Inferior parietal cortex (tissue), 1 donor: ENCODE measurements at regions not wholly inside any gene's neighbourhood (a gene's known extent, or its start where the extent isn't known, plus 50 kb on each side); places are given as distances from the start of the nearest gene placed in this dataset.
"Not testable (repeated sequence)": the region's sequence is repeated elsewhere in the genome, so short reads cannot be mapped to it uniquely, and the experiment has no call there.

Experiments
- DNase-seq: peaks from one replicate; pipeline ENCODE4 v3.0.0-alpha.2; 2016; ENCODE audit errors: extremely low spot score

DNA sequence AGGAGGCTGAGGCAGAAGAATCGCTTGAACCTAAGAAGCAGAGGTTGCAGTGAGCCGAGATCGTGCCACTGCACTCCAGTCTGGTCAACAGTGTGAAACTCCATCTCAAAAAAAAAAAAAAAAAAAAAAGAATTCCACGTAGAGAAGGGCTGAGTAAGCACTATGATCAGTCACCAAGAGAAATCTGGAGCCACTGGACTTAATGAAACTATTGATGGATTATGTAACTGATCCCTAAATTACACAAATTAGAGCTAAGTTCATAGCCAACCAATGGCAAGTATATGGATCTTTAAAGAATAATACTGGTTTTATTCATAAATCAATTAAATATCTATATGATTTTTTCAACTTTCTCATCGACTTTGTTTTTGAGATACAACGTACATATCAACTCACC, 72.2 kb upstream of the ABLIM1 start:
- DNase-seq: no peak

- no peak for DNase-seq
Measured at GRCh38 chr10:114732931-114733330, 74.9 kb upstream of the ABLIM1 start.

DNA sequence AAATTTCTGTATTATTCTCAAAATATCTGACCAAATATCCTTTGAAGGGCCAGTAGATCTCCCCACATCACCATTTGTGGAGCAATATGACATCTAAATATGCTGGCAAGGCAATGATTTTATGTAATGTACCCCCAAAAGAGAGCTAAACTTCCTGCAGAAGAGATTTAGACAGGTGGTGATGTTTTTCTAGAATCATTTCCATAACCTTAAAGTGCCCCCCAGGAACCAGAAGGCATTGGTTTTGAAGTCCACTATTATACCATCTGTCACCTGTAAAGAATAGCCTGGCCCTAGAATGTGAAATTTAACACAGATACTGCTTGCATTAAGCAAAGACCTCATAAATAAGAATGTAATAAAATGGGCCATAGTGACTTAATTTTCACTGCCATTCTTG, 77.9 kb upstream of the ABLIM1 start:
- no peak for DNase-seq

DNA sequence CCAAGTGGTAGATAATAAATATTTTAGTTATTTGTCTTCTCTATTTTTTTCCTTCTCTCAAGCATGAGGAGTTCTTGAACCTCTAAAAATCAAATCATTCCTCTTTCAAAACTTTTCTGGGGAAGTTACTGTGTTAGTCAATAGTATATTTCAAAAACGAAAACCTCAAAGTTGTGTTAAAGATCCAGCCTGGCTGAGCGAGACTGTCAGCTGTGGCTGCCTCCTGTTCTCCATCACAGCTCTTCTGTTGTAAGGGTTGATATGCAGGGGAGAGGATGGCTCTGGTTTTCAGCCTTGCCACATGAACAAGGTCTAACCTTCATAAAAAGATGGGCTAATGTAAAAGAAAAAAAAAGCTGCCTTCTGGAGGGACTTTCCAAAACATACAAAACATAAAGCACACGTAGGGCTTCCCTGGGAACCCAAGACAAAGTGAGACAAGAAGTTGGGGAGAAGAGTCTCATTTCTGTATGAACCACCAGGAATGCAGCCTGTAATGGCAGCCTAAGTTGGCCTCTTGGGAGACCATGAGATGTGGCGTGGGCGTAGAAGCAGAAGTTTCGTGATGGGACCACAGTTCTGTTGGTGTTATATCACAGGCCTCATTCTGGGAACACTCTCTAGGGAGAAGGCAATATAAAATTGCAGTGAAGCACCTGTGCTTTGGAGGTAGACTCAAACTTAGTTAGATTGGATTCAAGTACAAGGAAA, 77.9 kb upstream of the FHIP2A start:
- DNase-seq: no peak

- no peak for DNase-seq
Measured at GRCh38 chr10:114746531-114746930, 75.0 kb upstream of the FHIP2A start.

DNA sequence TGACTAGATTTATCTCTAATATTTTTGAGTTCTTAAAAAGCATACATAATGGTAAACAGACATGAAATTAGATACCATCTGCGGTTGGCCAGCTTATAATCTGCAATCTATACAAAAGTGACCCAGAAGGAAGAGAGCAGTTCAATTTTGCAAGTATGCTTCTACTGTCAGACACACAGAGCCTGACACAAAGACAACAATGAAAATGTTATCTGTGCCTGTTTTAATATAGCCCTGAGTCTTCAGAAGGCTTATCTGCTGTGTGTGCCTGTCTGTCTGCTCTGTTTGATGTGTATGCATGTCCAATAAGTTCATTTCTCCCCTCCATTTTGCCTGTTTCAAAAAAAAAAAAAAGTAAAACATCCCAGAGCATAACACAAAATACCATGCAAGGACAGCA, 73.3 kb upstream of the FHIP2A start:
- DNase-seq: no peak

DNA sequence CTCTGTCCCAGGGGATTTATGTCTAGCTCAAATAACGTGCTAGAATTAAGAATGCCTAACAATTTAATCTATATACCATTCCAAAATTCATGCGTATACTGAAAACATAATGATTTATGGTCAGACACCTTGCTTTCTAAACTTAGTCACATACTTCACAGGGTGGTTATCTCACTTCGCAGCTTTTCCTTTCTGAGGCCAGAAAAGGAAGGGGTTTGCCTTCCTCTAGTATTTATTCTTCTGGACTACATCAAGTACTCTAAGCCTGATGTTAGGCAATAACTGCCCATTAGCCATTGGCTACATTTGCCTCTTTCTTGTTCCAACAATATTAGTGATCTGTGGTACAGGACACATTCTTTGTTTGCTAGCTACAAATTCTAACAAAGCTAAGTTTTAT, 72.6 kb upstream of the FHIP2A start:
- no peak for DNase-seq

DNA sequence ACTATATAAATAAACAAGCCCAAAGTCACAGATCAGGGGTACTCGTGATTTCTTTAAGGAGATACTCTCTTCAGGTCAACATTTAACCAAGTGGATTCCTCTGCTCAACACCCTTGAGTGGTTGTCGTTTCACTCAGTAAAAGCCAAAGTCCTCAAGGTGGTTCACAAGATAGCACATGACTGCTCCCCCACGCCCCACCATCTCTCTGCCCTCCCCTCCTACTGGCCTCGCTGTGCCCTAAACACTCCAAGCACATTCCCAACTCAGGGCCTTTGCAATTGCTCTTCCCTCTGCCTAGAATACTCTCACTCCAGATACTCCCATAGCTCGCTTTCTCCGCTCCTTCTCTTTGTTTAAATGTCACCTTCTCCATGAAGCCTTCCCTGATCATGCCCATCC, 72.1 kb upstream of the FHIP2A start:
- no peak for DNase-seq

- no peak for DNase-seq
Measured at GRCh38 chr10:114751856-114752255, 69.7 kb upstream of the FHIP2A start.

- not testable (repeated sequence) for DNase-seq
Measured at GRCh38 chr10:114752570-114752969, 69.0 kb upstream of the FHIP2A start.

- DNase-seq: no peak
Measured at GRCh38 chr10:114753126-114753525, 68.5 kb upstream of the FHIP2A start.

DNA sequence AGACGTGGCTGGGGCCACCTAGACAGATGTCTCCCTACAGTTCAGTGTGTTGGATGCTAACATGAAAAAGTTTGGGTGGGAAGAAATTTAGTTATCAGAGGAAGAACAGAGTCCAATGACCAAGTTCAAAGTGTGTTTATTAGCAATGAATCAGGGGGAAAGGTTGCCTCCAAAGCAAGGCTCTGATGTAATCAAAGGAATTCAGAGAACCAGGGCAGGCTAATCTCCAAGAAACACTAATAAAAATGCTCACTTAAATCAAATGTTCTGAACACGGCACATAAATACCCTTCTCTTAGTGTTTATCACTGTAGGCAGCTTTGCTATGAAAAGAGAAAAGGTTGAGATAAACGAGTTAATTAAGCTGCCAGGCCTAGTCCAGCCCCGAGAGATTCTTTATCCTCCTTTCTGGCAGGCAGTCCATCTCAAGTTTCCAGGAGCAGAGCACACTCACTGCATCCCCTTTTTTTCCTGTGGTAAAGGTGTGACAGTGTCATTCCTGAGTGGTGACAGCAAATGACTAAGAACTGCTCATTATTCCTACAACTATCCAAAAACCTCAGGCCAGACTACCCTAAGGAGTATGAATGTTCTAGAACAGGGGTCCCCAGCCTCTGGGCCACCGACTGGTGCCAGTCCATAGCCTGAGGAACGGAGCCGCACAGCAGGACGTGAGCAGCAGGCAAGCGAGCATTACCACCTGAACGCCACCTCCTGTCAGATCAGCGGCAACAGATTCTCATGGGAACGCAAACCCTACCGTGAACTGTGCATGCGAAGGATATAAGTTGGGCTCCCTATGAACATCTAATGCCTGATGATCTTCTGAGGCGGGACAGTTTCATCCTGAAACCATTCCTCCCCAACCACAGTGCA, 66.9 kb upstream of the FHIP2A start:
- no peak for DNase-seq

- DNase-seq: no peak
Measured at GRCh38 chr10:114755537-114755936, 66.0 kb upstream of the FHIP2A start.

- DNase-seq: no peak
Measured at GRCh38 chr10:114758331-114758730, 63.2 kb upstream of the FHIP2A start.

- DNase-seq: no peak
Measured at GRCh38 chr10:114761205-114762193, 60.1 kb upstream of the FHIP2A start.

DNA sequence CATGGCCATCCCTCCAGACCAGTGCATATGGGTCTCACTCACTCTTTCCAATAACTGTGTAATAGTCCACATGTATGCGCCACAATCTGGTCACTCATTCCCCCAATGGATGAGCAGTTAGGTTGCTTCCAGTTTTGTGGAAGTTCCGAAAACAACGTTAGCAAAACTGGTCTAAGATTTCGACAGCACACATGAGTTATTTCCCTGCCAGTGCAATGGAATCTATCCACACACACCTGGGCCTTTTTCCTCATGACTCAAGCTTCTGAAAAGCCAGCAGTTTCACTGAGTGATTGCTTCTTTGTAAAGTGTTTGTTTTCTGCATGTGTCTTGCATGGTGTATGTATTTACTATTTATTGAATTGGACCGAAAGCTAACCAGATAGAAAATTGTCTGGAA, 58.8 kb upstream of the FHIP2A start:
- no peak for DNase-seq

DNA sequence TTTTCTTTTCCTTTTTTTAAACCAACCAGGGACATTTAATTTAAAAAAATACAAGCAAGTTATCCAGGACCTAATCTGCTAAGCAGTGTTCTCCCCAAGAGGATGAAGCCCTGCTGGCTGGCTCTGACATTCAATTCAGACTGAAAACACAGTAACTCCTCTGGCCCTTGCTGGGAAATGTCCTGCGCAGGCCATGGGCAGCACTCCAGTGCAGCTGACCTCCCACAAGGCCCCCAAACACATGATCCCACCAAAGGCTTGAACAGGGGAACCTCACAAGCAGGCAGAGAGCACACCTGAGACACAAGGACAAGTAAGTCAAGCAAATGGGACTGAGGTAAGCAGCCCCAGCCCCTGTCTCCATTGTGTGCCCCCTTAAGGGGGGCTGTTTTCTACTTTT, 56.9 kb upstream of the FHIP2A start:
- no peak for DNase-seq

DNA sequence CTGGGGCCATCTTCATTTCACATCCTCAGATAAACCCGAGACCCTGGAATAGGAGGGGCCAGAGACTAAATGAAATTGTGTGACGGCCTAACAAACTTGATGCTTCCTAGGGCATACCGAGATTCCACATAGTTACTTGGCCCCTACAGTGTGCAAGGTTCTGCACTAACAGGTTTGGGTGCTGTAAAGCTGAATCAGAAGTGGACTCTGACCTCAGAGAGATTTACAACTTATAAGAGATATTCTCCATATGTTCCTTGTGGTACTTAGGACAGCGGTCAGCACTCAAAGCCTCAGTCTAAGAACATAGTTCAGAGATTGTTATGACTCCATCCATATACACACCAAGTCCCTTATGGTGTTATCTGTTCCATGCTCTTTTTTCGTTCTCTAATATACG, 55.1 kb upstream of the FHIP2A start:
- no peak for DNase-seq

DNA sequence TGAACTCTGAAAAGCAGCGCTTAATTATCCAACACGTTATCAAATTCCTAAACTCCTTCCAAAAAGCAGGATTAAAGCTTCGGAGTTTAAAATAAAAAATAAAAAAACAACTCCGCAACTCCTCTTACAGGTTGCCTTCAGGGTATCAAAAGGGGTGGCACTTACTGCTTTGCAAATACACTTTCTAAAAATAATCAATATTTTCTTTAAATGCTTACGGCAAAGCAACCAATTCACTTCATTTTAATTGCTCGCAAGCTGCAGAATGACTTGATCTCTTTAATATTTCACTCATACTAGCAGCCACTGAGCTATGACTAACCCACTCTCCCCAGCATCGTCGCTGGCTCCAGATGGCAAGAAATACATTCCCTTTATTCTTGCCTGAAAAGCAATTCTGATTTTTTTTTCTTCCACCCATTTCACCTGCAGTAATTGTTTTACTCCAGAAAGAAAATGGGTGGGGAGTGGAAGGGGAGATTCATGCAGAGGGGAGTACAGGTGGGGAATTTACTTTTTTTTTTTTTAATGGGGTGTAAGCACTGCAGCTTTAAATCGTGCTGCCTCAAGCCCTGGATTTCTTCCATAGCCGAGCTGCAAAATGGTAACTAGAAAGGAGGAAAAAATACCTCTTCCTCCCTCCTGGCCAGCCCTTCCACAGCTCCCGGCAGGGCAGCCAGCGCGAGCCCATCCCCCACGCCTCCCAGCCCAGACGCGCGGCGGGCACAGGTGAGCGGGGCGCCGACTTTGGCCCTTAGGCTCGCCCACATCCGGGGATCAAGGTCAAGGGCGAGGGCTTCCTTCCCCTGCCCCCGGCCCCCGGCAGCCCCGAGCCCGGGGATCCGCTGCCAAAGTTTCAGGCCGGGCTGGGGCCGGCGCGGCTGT, 54.2 kb upstream of the FHIP2A start:
- peak; percentile 41 for DNase-seq

GRCh38 chr10:114767986-114768821, 53.4 kb upstream of the FHIP2A start:
- DNase-seq: no peak
